GM12864 (cell line): ENCODE measurements at regions not wholly inside any gene's neighbourhood (a gene's known extent, or its start where the extent isn't known, plus 50 kb on each side); places are given as distances from the start of the nearest gene placed in this dataset.

Source experiments
- DNase-seq: peaks from one replicate; pipeline ENCODE4 v3.0.0-alpha.2; 2011; ENCODE audit warnings: low read depth
- H3K4me3 ChIP-seq: 2 replicates; pipeline ENCODE4 v1.5.1; 2011; ENCODE audit warnings: mild to moderate bottlenecking, low read depth, low read length, control low read depth
- CTCF ChIP-seq: IDR thresholded peaks from 2 replicates; pipeline ENCODE4 v1.5.1; 2011; ENCODE audit warnings: low read depth, mild to moderate bottlenecking, moderate library complexity, low read length, control low read depth, inconsistent platforms; ENCODE audit errors: missing control alignments

GRCh38 chr2:105176429-105176828 lies 65.1 kb upstream of the GPR45 start:
- no peak for DNase-seq
- no peak for TF ChIP-seq CTCF
- H3K4me3 ChIP-seq: no peak overlapping the region

- no peak for DNase-seq
- TF ChIP-seq CTCF: no peak
- no peak overlapping the region for H3K4me3 ChIP-seq
Observed at GRCh38 chr2:105177008-105177407, 64.5 kb upstream of the GPR45 start.

- DNase-seq: no peak
- no peak overlapping the region for H3K4me3 ChIP-seq
- TF ChIP-seq CTCF: no peak
Observed at GRCh38 chr2:105177536-105178254, 63.8 kb upstream of the GPR45 start.

GRCh38 chr2:105179469-105180372 lies 61.8 kb upstream of the GPR45 start:
- DNase-seq: no peak
- TF ChIP-seq CTCF: peak; percentile 23
- no peak overlapping the region for H3K4me3 ChIP-seq

GRCh38 chr2:105180491-105180972 lies 61.0 kb upstream of the GPR45 start:
- no peak for DNase-seq
- H3K4me3 ChIP-seq: no peak overlapping the region
- no peak for TF ChIP-seq CTCF

GRCh38 chr2:105181282-105181681 lies 60.3 kb upstream of the GPR45 start:
- no peak overlapping the region for H3K4me3 ChIP-seq
- no peak for TF ChIP-seq CTCF
- DNase-seq: no peak
